ENCODE measurements at regions not wholly inside any gene's neighbourhood (a gene's known extent, or its start where the extent isn't known, plus 50 kb on each side); places are given as distances from the start of the nearest gene placed in this dataset.

DNA sequence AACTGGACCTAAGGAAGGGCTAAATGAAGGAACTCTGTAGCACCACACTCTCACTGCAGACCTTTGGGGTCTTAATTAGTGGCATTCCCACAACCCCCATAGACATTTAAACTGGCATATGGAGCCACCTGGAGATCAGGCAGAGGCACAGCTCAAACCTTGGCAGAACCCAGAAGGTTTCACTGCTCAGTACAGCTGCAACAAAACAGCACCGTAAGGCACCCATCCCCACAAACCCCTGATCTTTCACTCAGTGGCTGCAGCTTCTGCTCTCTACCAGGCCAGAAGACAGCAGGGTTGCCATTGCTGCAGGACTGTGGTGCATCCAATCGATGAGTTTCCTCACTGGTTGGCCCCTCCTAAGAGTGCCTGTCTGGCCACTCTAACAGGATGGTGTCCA, 361.6 kb upstream of the VRK2 start:
- TF ChIP-seq, protein P1, sequence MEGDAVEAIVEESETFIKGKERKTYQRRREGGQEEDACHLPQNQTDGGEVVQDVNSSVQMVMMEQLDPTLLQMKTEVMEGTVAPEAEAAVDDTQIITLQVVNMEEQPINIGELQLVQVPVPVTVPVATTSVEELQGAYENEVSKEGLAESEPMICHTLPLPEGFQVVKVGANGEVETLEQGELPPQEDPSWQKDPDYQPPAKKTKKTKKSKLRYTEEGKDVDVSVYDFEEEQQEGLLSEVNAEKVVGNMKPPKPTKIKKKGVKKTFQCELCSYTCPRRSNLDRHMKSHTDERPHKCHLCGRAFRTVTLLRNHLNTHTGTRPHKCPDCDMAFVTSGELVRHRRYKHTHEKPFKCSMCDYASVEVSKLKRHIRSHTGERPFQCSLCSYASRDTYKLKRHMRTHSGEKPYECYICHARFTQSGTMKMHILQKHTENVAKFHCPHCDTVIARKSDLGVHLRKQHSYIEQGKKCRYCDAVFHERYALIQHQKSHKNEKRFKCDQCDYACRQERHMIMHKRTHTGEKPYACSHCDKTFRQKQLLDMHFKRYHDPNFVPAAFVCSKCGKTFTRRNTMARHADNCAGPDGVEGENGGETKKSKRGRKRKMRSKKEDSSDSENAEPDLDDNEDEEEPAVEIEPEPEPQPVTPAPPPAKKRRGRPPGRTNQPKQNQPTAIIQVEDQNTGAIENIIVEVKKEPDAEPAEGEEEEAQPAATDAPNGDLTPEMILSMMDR (IDR thresholded peaks at IDR 0.05; ENCODE audit: poor library complexity): no peak
- no peak for TF ChIP-seq EZH2 (IDR thresholded peaks at IDR 0.05; ENCODE audit: borderline replicate concordance)

Data from hepatocyte (in vitro differentiated cells).